ENCODE measurements at regions not wholly inside any gene's neighbourhood (a gene's known extent, or its start where the extent isn't known, plus 50 kb on each side); places are given as distances from the start of the nearest gene placed in this dataset.

- Histone ChIP-seq H3K4me1 (ENCODE audit: control insufficient read depth, low read depth, low read length) (no peaks in the 10 kb centered on the region), H3K18ac (ENCODE audit: low read length) (no peak overlapping the region), H4K8ac (ENCODE audit: low read depth, low read length) (no peak overlapping the region), H3K4ac (ENCODE audit: low read depth, low read length) (no peak overlapping the region), H3K9ac (ENCODE audit: low read length) (no peak overlapping the region), H2BK5ac (ENCODE audit: low read length) (no peak overlapping the region), H2BK15ac (replicated peaks; ENCODE audit: low read depth) (no peak overlapping the region), H3K79me2 (ENCODE audit: control insufficient read depth, insufficient read depth, low read length) (no peaks in the 10 kb centered on the region), H3K27me3 (ENCODE audit: insufficient read depth, low read length, poor library complexity) (no peaks in the 10 kb centered on the region), H2AK5ac (ENCODE audit: low read length) (no peak overlapping the region), H3K27ac (ENCODE audit: low read depth, low read length) (no peak overlapping the region), H3K4me2 (ENCODE audit: low read length) (no peak overlapping the region), H3K4me3 (ENCODE audit: low read length) (no peak overlapping the region), H3K56ac (ENCODE audit: low read length) (no peak overlapping the region), H3K23ac (ENCODE audit: low read length) (no peak overlapping the region), H3K36me3 (ENCODE audit: control insufficient read depth, insufficient read depth, low read length) (no peaks in the 10 kb centered on the region), H2BK120ac (ENCODE audit: low read depth, low read length) (no peak overlapping the region), H3K79me1 (ENCODE audit: low read length) (no peaks in the 10 kb centered on the region), H4K5ac (ENCODE audit: low read length) (no peak overlapping the region)
- no peak for DNase-seq
- WGBS (ENCODE audit: extremely low coverage, insufficient coverage, low lambda C conversion rate), result no CpG with 5 or more reads among the region's 5 CpGs
Observed at GRCh38 chr5:39794513-39795210, 369.9 kb upstream of the DAB2 start.

- H3K56ac ChIP-seq (ENCODE audit: low read length), result no peak overlapping the region
- no peak overlapping the region for H3K18ac ChIP-seq (ENCODE audit: low read length)
- H3K27me3 ChIP-seq (ENCODE audit: insufficient read depth, low read length, poor library complexity), result no peaks in the 10 kb centered on the region
- no peak overlapping the region for H3K4ac ChIP-seq (ENCODE audit: low read depth, low read length)
- H3K9ac ChIP-seq (ENCODE audit: low read length), result no peak overlapping the region
- DNase-seq, result no peak
- H2AK5ac ChIP-seq (ENCODE audit: low read length), result no peak overlapping the region
- no peak overlapping the region for H3K4me3 ChIP-seq (ENCODE audit: low read length)
- H3K27ac ChIP-seq (ENCODE audit: low read depth, low read length), result no peak overlapping the region
- H3K23ac ChIP-seq (ENCODE audit: low read length), result no peak overlapping the region
- H2BK120ac ChIP-seq (ENCODE audit: low read depth, low read length), result no peak overlapping the region
- no peaks in the 10 kb centered on the region for H3K36me3 ChIP-seq (ENCODE audit: control insufficient read depth, insufficient read depth, low read length)
- H3K79me1 ChIP-seq (ENCODE audit: low read length), result no peaks in the 10 kb centered on the region
- no peaks in the 10 kb centered on the region for H3K79me2 ChIP-seq (ENCODE audit: control insufficient read depth, insufficient read depth, low read length)
- WGBS (ENCODE audit: extremely low coverage, insufficient coverage, low lambda C conversion rate), result no CpG with 5 or more reads among the region's 7 CpGs
- H3K4me2 ChIP-seq (ENCODE audit: low read length), result no peak overlapping the region
- H4K8ac ChIP-seq (ENCODE audit: low read depth, low read length), result no peak overlapping the region
- no peaks in the 10 kb centered on the region for H3K4me1 ChIP-seq (ENCODE audit: control insufficient read depth, low read depth, low read length)
- no peak overlapping the region for H4K5ac ChIP-seq (ENCODE audit: low read length)
- no peak overlapping the region for H2BK5ac ChIP-seq (ENCODE audit: low read length)
- H2BK15ac ChIP-seq (replicated peaks; ENCODE audit: low read depth), result no peak overlapping the region
Observed at GRCh38 chr5:39785410-39785809, 360.6 kb upstream of the DAB2 start.

GRCh38 chr5:39783756-39784421 lies 359.1 kb upstream of the DAB2 start:
- Histone ChIP-seq H4K5ac (ENCODE audit: low read length) (no peak overlapping the region), H3K4me1 (ENCODE audit: control insufficient read depth, low read depth, low read length) (no peaks in the 10 kb centered on the region), H2BK5ac (ENCODE audit: low read length) (no peak overlapping the region), H4K8ac (ENCODE audit: low read depth, low read length) (no peak overlapping the region), H3K9ac (ENCODE audit: low read length) (no peak overlapping the region), H2AK5ac (ENCODE audit: low read length) (no peak overlapping the region), H2BK120ac (ENCODE audit: low read depth, low read length) (no peak overlapping the region), H3K4me3 (ENCODE audit: low read length) (no peak overlapping the region), H3K79me2 (ENCODE audit: control insufficient read depth, insufficient read depth, low read length) (no peaks in the 10 kb centered on the region), H3K56ac (ENCODE audit: low read length) (no peak overlapping the region), H3K79me1 (ENCODE audit: low read length) (no peaks in the 10 kb centered on the region), H3K27ac (ENCODE audit: low read depth, low read length) (no peak overlapping the region), H3K27me3 (ENCODE audit: insufficient read depth, low read length, poor library complexity) (no peaks in the 10 kb centered on the region), H2BK15ac (replicated peaks; ENCODE audit: low read depth) (no peak overlapping the region), H3K18ac (ENCODE audit: low read length) (no peak overlapping the region), H3K4me2 (ENCODE audit: low read length) (no peak overlapping the region), H3K23ac (ENCODE audit: low read length) (no peak overlapping the region), H3K4ac (ENCODE audit: low read depth, low read length) (no peak overlapping the region), H3K36me3 (ENCODE audit: control insufficient read depth, insufficient read depth, low read length) (no peaks in the 10 kb centered on the region)
- WGBS (ENCODE audit: extremely low coverage, insufficient coverage, low lambda C conversion rate), result no CpG with 5 or more reads among the region's 3 CpGs
- no peak for DNase-seq

- Histone ChIP-seq H3K4ac (ENCODE audit: low read depth, low read length) (no peak overlapping the region), H3K27me3 (ENCODE audit: insufficient read depth, low read length, poor library complexity) (no peaks in the 10 kb centered on the region), H3K79me1 (ENCODE audit: low read length) (no peaks in the 10 kb centered on the region), H2AK5ac (ENCODE audit: low read length) (no peak overlapping the region), H3K79me2 (ENCODE audit: control insufficient read depth, insufficient read depth, low read length) (no peaks in the 10 kb centered on the region), H4K5ac (ENCODE audit: low read length) (no peak overlapping the region), H3K56ac (ENCODE audit: low read length) (no peak overlapping the region), H3K4me3 (ENCODE audit: low read length) (no peak overlapping the region), H3K9ac (ENCODE audit: low read length) (no peak overlapping the region), H3K18ac (ENCODE audit: low read length) (no peak overlapping the region), H3K4me1 (ENCODE audit: control insufficient read depth, low read depth, low read length) (no peaks in the 10 kb centered on the region), H2BK15ac (replicated peaks; ENCODE audit: low read depth) (no peak overlapping the region), H2BK5ac (ENCODE audit: low read length) (no peak overlapping the region), H2BK120ac (ENCODE audit: low read depth, low read length) (no peak overlapping the region), H4K8ac (ENCODE audit: low read depth, low read length) (no peak overlapping the region), H3K36me3 (ENCODE audit: control insufficient read depth, insufficient read depth, low read length) (no peaks in the 10 kb centered on the region), H3K27ac (ENCODE audit: low read depth, low read length) (no peak overlapping the region), H3K4me2 (ENCODE audit: low read length) (no peak overlapping the region), H3K23ac (ENCODE audit: low read length) (no peak overlapping the region)
- peak; percentile 96 for DNase-seq
Observed at GRCh38 chr5:39780347-39780746, 355.6 kb upstream of the DAB2 start.

- H3K27ac ChIP-seq (ENCODE audit: low read depth, low read length), result peak overlapping the region; percentile 39
- H3K4me1 ChIP-seq (ENCODE audit: control insufficient read depth, low read depth, low read length), result no peaks in the 10 kb centered on the region
- H2AK5ac ChIP-seq (ENCODE audit: low read length), result no peak overlapping the region
- peak overlapping the region; percentile 26 for H2BK5ac ChIP-seq (ENCODE audit: low read length)
- H3K4ac ChIP-seq (ENCODE audit: low read depth, low read length), result no peak overlapping the region
- H3K27me3 ChIP-seq (ENCODE audit: insufficient read depth, low read length, poor library complexity), result no peaks in the 10 kb centered on the region
- no peak overlapping the region for H3K23ac ChIP-seq (ENCODE audit: low read length)
- no peaks in the 10 kb centered on the region for H3K79me2 ChIP-seq (ENCODE audit: control insufficient read depth, insufficient read depth, low read length)
- H3K36me3 ChIP-seq (ENCODE audit: control insufficient read depth, insufficient read depth, low read length), result no peaks in the 10 kb centered on the region
- H3K56ac ChIP-seq (ENCODE audit: low read length), result peak overlapping the region; percentile 58
- no peak overlapping the region for H3K4me3 ChIP-seq (ENCODE audit: low read length)
- H4K5ac ChIP-seq (ENCODE audit: low read length), result no peak overlapping the region
- no peak for DNase-seq
- H3K4me2 ChIP-seq (ENCODE audit: low read length), result no peak overlapping the region
- H2BK15ac ChIP-seq (replicated peaks; ENCODE audit: low read depth), result no peak overlapping the region
- H4K8ac ChIP-seq (ENCODE audit: low read depth, low read length), result no peak overlapping the region
- no CpG with 5 or more reads among the region's 1 CpG for WGBS (ENCODE audit: extremely low coverage, insufficient coverage, low lambda C conversion rate)
- no peak overlapping the region for H3K9ac ChIP-seq (ENCODE audit: low read length)
- H2BK120ac ChIP-seq (ENCODE audit: low read depth, low read length), result no peak overlapping the region
- H3K79me1 ChIP-seq (ENCODE audit: low read length), result no peaks in the 10 kb centered on the region
- peak overlapping the region; percentile 45 for H3K18ac ChIP-seq (ENCODE audit: low read length)
Observed at GRCh38 chr5:39779831-39780230, 355.1 kb upstream of the DAB2 start.
